ENCODE measurements at regions not wholly inside any gene's neighbourhood (a gene's known extent, or its start where the extent isn't known, plus 50 kb on each side); places are given as distances from the start of the nearest gene placed in this dataset.

DNA sequence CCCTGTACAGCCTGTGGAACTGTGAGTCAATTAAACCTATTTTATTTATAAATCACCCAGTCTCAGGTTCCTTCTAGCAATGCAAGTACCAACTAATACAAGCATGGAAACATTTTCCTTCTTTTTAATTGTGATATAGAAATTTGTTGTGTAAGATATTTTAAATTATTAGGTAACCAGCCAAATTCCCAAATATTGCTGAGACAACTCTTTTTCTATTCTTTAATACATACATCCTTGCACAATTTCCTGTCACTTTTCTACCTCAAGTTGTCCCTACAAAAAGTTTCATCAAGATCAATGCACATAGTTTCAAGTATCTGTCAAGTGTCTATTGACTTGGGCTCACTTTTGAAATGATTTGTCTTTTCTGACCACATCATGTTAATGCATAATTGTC, 488.6 kb downstream of the ACTL7B start:
- TF ChIP-seq, protein P1, sequence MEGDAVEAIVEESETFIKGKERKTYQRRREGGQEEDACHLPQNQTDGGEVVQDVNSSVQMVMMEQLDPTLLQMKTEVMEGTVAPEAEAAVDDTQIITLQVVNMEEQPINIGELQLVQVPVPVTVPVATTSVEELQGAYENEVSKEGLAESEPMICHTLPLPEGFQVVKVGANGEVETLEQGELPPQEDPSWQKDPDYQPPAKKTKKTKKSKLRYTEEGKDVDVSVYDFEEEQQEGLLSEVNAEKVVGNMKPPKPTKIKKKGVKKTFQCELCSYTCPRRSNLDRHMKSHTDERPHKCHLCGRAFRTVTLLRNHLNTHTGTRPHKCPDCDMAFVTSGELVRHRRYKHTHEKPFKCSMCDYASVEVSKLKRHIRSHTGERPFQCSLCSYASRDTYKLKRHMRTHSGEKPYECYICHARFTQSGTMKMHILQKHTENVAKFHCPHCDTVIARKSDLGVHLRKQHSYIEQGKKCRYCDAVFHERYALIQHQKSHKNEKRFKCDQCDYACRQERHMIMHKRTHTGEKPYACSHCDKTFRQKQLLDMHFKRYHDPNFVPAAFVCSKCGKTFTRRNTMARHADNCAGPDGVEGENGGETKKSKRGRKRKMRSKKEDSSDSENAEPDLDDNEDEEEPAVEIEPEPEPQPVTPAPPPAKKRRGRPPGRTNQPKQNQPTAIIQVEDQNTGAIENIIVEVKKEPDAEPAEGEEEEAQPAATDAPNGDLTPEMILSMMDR (conservative IDR thresholded peaks at IDR 0.05; ENCODE audit: low read length): no peak
- no peak for TF ChIP-seq EZH2phosphoT487 (IDR thresholded peaks at IDR 0.05; ENCODE audit: borderline replicate concordance)

All from Loucy (cell line).